HepG2 (cell line): ENCODE measurements at regions not wholly inside any gene's neighbourhood (a gene's known extent, or its start where the extent isn't known, plus 50 kb on each side); places are given as distances from the start of the nearest gene placed in this dataset.

Experiments
- ATAC-seq: fragments of 200-7000 bp; cut with Tn5 transposase; 3 replicates; pipeline ENCODE4 v1.9.1; 2020; ENCODE audit warnings: mild to moderate bottlenecking, moderate library complexity
- BruUV-seq: library from RNA; stranded (reverse); fragments of 400-500 nt; replicated peaks from 2 replicates; lab custom pipeline; 2021; lab: Mats Ljungman, UMichigan
- CTCF ChIA-PET: fragments of 300-600 bp; formaldehyde crosslinking; extraction: SDS; loops from one replicate; lab custom pipeline; 2021; ENCODE audit warnings: low total read pairs, inconsistent platforms, low intra/inter-chr PET ratio; lab: Yijun Ruan, JAX
- POLR2A ChIA-PET: fragments of 350-600 bp; sonication (Branson Sonifier 250); formaldehyde crosslinking; loops from one replicate; lab custom pipeline; 2020; ENCODE audit warnings: antibody characterized with exemption, inconsistent platforms; lab: Yijun Ruan, JAX
- DNase-seq: peaks from one replicate; pipeline ENCODE4 v3.0.0-alpha.2; 2015; ENCODE audit warnings: low spot score
- FAIRE-seq: peaks from 3 replicates; lab custom pipeline; 2011; peaks lifted over from hg19 to GRCh38; lab: Jason Lieb, UNC
- H2AFZ ChIP-seq: one replicate; pipeline ENCODE4 v1.6.1; 2011; ENCODE audit warnings: low read length, inconsistent platforms
- H3K27ac ChIP-seq: fragments of 300-600 bp; 3 replicates; pipeline ENCODE4 v1.8.0; 2011; ENCODE audit warnings: mixed run types, mild to moderate bottlenecking, mixed read lengths, low read length, inconsistent platforms; ENCODE audit not compliant: insufficient read depth; ENCODE audit errors: extremely low read length
- H3K27me3 ChIP-seq, 2 experiments: fragments of 200-600 bp in 1 of 2; 2 replicates in 1 of 2; 3 replicates in 1 of 2; pipeline versions ENCODE4 v1.6.0 to v1.8.0; 2011; ENCODE audit warnings: low read length in 2 of 2, mild to moderate bottlenecking in 2 of 2, moderate library complexity in 2 of 2, inconsistent platforms in 1 of 2; ENCODE audit not compliant: insufficient read depth in 2 of 2, control insufficient read depth in 1 of 2
- H3K36me3 ChIP-seq, 2 experiments: fragments of 200-600 bp in 1 of 2; replicated peaks in 1 of 2; 2 replicates in 1 of 2; 3 replicates in 1 of 2; pipeline versions ENCODE4 v1.5.1 to v1.8.0; 2011; ENCODE audit warnings: low read length in 2 of 2, inconsistent platforms in 1 of 2; ENCODE audit not compliant: insufficient read depth in 2 of 2, control insufficient read depth in 1 of 2
- H3K4me1 ChIP-seq: 2 replicates; pipeline ENCODE4 v1.5.1; 2012; ENCODE audit warnings: low read length, inconsistent platforms; ENCODE audit not compliant: insufficient read depth
- H3K4me2 ChIP-seq: 2 replicates; pipeline ENCODE4 v1.6.0; 2011; ENCODE audit warnings: low read depth, low read length, inconsistent platforms
- H3K4me3 ChIP-seq, 3 experiments: fragments of 200-600 bp in 1 of 3; sonication (generic), shearing (Covaris generic) in 1 of 3; replicated peaks in 1 of 3; 2 replicates each; pipeline ENCODE4 v1.5.1; 2011 to 2016; ENCODE audit warnings: low read length in 3 of 3, inconsistent platforms in 2 of 3, low read depth in 2 of 3, mild to moderate bottlenecking in 2 of 3, control low read depth in 1 of 3, mixed read lengths in 1 of 3; ENCODE audit not compliant: insufficient read depth in 1 of 3
- H3K79me2 ChIP-seq: one replicate; pipeline ENCODE4 v1.6.1; 2011; ENCODE audit warnings: low read length, inconsistent platforms; ENCODE audit not compliant: insufficient read depth
- H3K9ac ChIP-seq: 2 replicates; pipeline ENCODE4 v1.6.0; 2011; ENCODE audit warnings: mild to moderate bottlenecking, low read depth, low read length, inconsistent platforms; ENCODE audit not compliant: insufficient read depth
- H3K9me3 ChIP-seq: 2 replicates; pipeline ENCODE4 v1.5.1; 2012; ENCODE audit warnings: mild to moderate bottlenecking, low read length
- H4K20me1 ChIP-seq: 2 replicates; pipeline ENCODE4 v1.6.0; 2011; ENCODE audit warnings: inconsistent platforms, mild to moderate bottlenecking, low read length, moderate library complexity; ENCODE audit not compliant: insufficient read depth
- FOXK1 ChIP-seq: sonication (generic); formaldehyde crosslinking; IDR thresholded peaks from 2 replicates; pipeline ENCODE4 v1.4.0; 2020; ENCODE audit warnings: low read depth, missing genetic modification reagents, borderline replicate concordance
- GMEB1 ChIP-seq: sonication (generic); formaldehyde crosslinking; IDR thresholded peaks from 2 replicates; pipeline ENCODE4 v1.5.1; 2020; ENCODE audit warnings: missing genetic modification reagents, mild to moderate bottlenecking, borderline replicate concordance
- IKZF5 ChIP-seq: IDR thresholded peaks from 2 replicates; pipeline ENCODE4 v1.6.1; 2018; ENCODE audit warnings: missing genetic modification reagents, mild to moderate bottlenecking, missing compliant biosample characterization
- MAF1 ChIP-seq: sonication (generic); formaldehyde crosslinking; IDR thresholded peaks from 2 replicates; pipeline ENCODE4 v1.5.0; 2020; ENCODE audit warnings: missing genetic modification reagents, borderline replicate concordance
- SNRNP70 ChIP-seq: fragments of 200-400 bp; formaldehyde crosslinking; IDR thresholded peaks from 2 replicates; pipeline ENCODE4 v1.6.1; 2017; ENCODE audit warnings: mild to moderate bottlenecking, low read depth, low read length, moderate library complexity
- ZBTB39 ChIP-seq: sonication (generic); formaldehyde crosslinking; IDR thresholded peaks from 2 replicates; pipeline ENCODE4 v1.5.0; 2020; ENCODE audit warnings: missing genetic modification reagents
- ZBTB49 ChIP-seq: sonication (generic); formaldehyde crosslinking; IDR thresholded peaks from 2 replicates; pipeline ENCODE4 v1.4.0; 2020; ENCODE audit warnings: missing genetic modification reagents, borderline replicate concordance
- ZFP91 ChIP-seq: sonication (generic); formaldehyde crosslinking; IDR thresholded peaks from 2 replicates; pipeline ENCODE4 v1.9.0; 2022; ENCODE audit warnings: missing genetic modification reagents, mild to moderate bottlenecking, borderline replicate concordance
- WGBS: methylation state at CpG from one replicate; pipeline ENCODE4 v1.1.6; 2017; ENCODE audit warnings: low lambda C conversion rate; 5-methylcytosine and 5-hydroxymethylcytosine counted together
- in situ Hi-C: cut with HindIII; loops from 2 replicates; pipeline ENCODE4 v1.10.0; 2017; ENCODE audit warnings: low pct_unique_long_range_greater_than_20kb; ENCODE audit not compliant: extremely low pct_ligation_motif_present
- intact Hi-C: fragments of 100-400 bp; cut with micrococcal nuclease; formaldehyde crosslinking; loops from one replicate; pipeline ENCODE4 v1.10.0; 2022; ENCODE audit not compliant: unreplicated experiment

GRCh38 chr1:175891783-175892309 is 148.5 kb upstream of the TNR start:
- ChIA-PET POLR2A (no interaction called here), CTCF (no interaction called here)
- H2AFZ ChIP-seq = no peak overlapping the region
- intact Hi-C loops = loop anchor here (5.0 kb wide), 1 partner anchor 410 kb away; no protein-coding TSS in a partner anchor
- no peak for TF ChIP-seq GMEB1 (CRISPR knock-in tag)
- no peak for TF ChIP-seq ZFP91
- no peak for TF ChIP-seq IKZF5 (CRISPR knock-in tag)
- no peak for TF ChIP-seq SNRNP70
- TF ChIP-seq ZBTB39 (CRISPR knock-in tag) = no peak
- TF ChIP-seq MAF1 (CRISPR knock-in tag) = no peak
- no peak for TF ChIP-seq FOXK1
- no peak for TF ChIP-seq ZBTB49 (CRISPR knock-in tag)
- WGBS = 46% methylated on average over 9 of the region's 10 CpGs
- no TSS peak for BruUV-seq
- no peaks in the 10 kb centered on the region for H3K36me3 ChIP-seq
- H3K79me2 ChIP-seq = no peaks in the 10 kb centered on the region
- H3K9me3 ChIP-seq = no peaks in the 10 kb centered on the region
- no peak overlapping the region for H3K27ac ChIP-seq
- no peaks in the 10 kb centered on the region for H3K4me1 ChIP-seq
- no peak for FAIRE-seq
- H3K27me3 ChIP-seq = peaks cover 2 to 4% of the 10 kb centered on the region in 2 experiments; a peak in 1 of 5 replicates
- H3K4me2 ChIP-seq = no peak overlapping the region
- no peak for ATAC-seq
- DNase-seq = no peak
- no peaks in the 10 kb centered on the region for H4K20me1 ChIP-seq
- H3K9ac ChIP-seq = no peak overlapping the region
- H3K4me3 ChIP-seq = no peak overlapping the region
- in situ Hi-C loops = loop anchor here (25.0 kb wide), 1 partner anchor 730 kb away; no protein-coding TSS in a partner anchor
